GM19452 (cell line): ENCODE measurements at regions not wholly inside any gene's neighbourhood (a gene's known extent, or its start where the extent isn't known, plus 50 kb on each side); places are given as distances from the start of the nearest gene placed in this dataset.

Experiments used
- ATAC-seq: cut with Tn5 transposase; IDR thresholded peaks from one replicate; pipeline ENCODE4 v1.9.1; 2021; ENCODE audit not compliant: unreplicated experiment

DNA sequence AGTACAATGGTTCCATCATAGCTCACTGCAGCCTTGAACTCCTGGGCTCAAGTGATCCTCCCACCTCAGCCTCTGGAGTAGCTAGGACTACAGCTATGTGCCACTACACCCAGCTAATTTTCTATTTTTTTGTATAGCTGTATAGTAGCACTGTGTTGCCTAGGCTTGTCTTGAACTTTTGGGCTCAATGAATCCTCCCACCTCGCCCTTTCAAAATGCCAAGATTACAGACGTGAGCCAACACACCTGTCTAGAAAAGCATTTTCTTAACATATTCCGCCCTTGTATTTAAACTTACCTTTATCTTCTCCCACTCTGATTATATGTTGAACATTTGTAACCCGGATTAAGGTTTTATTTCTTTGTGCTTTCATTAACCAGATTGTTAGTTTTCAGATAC, 750.7 kb upstream of the GCFC2 start:
- ATAC-seq, result no peak

GRCh38 chr2:76455910-76456309, 745.2 kb upstream of the GCFC2 start:
- ATAC-seq, result no peak

GRCh38 chr2:76450024-76450475, 739.3 kb upstream of the GCFC2 start:
- ATAC-seq, result no peak

DNA sequence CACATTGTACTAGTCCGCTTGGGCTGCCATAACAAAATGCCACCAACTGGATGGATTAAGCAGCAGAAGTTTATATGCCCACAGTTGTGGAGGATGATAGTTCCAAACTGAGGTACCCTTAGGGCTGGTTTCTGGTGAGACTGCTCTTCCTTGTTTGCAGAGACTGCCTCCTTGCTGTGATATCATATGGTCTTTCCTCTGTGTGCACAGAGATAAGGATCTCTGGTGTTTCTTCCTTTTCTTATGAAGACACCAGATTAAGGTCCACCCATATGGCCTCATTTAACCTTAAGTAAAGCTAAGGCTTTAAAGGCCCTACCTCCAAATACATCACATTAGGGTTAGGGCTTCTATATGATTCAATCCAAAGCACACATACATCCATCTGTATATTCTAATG, 738.2 kb upstream of the GCFC2 start:
- no peak for ATAC-seq

DNA sequence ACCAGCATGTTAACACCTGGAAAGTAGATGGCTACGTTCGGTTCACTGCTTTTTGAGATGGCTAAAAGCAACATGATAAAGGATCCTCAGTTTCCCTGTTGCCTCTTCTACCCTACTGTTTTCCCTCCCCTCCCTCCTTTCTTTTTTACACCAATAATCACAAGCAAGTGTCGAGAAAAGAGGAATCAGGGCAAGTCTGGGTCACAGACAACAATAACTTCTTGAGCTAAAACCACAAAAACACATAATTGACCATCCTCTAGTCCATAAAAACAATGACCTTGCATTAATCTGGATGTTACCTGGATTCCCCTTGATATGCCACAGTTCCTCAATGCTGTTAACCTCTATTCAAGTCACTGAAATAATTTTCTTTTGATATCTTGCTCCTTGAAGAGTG, 736.6 kb upstream of the GCFC2 start:
- no peak for ATAC-seq

DNA sequence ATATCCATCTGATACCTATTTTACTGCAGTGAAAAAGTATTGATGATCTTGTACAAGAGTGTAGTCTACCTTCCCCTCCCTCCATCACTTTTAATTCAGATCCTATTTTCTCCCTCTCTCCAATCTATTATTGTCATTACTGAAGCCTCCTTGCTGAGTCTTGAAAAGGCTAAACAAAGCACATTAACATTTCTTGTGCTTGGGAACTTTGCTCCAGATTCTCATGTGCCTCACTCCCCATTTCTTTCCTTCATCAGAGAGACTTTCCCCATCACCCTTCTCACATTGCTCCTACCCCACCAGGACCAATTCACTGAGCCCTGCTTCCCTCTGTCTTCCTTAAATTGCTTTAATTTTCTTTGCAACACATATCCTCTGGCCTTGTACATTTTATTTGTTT, 736.2 kb upstream of the GCFC2 start:
- no peak for ATAC-seq

GRCh38 chr2:76445880-76446279, 735.2 kb upstream of the GCFC2 start:
- no peak for ATAC-seq

GRCh38 chr2:76444732-76445131, 734.0 kb upstream of the GCFC2 start:
- no peak for ATAC-seq

DNA sequence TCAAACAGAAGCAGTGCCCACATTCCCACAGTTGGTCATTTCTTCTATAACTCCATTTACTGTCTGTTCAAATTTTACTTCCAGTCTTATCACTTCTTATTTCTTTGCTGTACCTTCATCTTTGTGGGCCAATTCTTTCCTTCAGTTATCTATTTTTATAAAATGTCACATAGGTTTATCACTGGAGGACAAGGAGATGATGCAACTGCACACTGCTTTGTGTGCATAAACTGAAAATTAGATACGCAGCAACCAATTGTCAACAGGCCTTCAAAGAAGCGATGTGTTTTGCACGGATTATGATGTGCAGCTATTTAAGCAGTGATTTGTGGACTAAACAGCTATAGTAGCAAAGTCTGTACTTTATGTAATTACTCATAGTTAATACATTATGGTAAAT, 726.8 kb upstream of the GCFC2 start:
- ATAC-seq, result no peak

DNA sequence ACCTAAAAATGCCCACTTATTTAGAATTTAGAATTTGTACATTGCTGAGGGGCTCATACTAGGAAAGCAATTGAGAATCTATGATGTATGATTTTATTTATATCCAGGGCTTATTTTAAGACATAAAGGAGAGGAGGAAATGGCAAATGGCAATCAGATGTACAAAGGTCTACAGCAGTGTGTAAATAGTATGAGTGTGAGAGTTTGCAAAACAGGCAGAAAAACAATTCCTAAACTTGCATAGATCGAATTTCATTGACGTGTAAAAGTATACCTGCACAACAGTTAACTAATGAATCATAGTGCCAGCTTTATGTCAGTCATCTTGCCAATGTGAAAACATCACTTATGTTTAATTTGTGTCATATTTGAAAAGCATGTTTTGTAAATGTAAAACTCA, 718.7 kb upstream of the GCFC2 start:
- ATAC-seq, result no peak

- ATAC-seq, result no peak
Measured at GRCh38 chr2:76427452-76427851, 716.7 kb upstream of the GCFC2 start.

DNA sequence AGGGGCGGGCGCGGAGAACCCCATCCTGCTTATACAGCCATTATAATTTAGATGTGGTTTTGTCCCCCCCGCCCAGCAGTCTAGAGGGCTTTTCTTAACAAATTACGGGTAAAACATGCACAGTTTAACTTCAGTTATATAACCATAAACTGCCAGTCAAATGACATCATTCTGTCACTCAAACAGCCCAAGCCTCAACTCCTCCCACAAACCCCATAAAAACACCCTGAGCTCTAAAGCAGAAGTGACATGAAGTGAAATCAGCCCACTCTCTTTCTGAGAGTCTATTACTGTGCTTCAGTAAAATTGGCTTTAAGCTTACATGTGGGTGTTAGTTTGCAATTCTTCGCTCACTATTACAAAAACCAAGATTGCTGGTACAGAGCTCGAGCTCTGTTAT, 705.1 kb upstream of the GCFC2 start:
- no peak for ATAC-seq

DNA sequence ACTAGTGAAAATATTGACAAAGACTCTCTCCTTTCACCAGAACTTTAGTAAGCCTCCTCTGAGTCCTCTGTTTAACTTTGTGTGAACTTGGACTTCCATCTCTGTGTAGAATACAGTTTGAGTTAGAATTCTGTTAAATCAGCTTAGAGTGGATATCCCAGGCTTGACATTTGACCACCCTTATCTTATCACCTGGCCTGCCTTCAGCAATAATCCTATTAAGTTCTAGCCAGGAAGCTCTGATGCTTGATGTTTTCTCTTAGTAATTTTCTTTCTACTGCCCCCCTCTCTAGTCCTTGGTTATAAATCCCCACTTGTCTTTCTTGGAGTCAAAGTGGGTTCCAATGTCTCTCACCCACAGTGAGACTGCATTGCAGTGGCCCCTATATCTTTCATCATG, 702.7 kb upstream of the GCFC2 start:
- ATAC-seq, result no peak

GRCh38 chr2:76406134-76406855, 695.6 kb upstream of the GCFC2 start:
- no peak for ATAC-seq

DNA sequence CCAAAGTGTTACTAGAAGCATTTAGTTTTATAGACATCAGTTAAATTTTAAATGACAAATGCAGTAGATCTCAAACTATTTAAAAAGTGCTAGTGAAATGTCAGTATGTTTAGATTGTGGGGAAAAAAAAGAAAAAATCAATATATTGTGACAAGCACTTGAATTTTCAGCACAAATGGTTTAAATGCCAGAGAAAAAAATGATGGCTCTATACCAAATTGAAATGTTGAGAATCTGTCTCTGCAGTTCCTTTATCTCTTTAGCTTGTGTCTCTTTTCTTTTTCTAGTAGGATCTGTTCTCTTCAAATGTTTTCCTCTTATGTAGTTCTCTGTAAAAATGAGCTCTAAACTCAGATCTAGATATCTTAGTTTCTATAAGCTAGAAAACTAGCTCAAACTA, 682.6 kb upstream of the GCFC2 start:
- ATAC-seq, result no peak

- no peak for ATAC-seq
Measured at GRCh38 chr2:76391678-76392077, 681.0 kb upstream of the GCFC2 start.

DNA sequence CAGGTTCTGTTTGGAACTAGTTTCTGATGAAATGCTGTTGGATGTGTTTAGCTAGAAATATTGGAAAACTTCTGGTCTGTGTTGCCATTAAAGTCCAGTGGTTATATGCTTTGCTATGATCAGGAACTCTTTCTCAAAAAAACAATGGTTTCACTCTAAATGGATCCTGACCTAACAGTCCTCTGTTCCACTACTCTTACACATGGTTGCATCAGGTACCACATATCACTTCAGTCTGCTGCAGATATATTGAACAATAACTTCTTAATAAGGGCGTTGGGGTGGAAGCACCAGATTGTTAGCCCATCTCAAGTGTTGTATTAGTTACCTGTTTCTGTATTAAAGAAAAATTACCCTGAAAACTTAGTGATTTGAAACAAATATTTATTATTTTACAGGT, 676.6 kb upstream of the GCFC2 start:
- ATAC-seq, result no peak

GRCh38 chr2:76385943-76386342, 675.2 kb upstream of the GCFC2 start:
- ATAC-seq, result no peak

GRCh38 chr2:76381624-76382023, 670.9 kb upstream of the GCFC2 start:
- ATAC-seq, result no peak

DNA sequence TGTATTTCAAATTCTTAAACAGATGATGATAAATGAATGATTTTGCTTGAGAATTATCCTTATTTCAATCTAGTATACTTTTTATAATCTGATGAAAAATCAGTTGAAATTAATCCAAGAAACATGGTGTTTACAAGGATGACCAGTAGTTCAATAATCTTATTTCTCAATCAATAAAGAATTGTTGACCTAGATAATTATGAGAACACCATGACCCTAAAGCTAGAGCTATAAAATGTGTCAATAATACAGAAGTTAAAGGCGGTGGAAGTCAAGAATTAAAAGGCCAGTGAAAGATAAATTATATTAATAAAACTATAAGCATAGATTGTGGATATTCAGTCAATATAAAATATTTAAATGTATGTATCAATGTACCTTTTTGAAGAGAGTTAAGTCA, 667.4 kb upstream of the GCFC2 start:
- no peak for ATAC-seq

- ATAC-seq, result no peak
Measured at GRCh38 chr2:76341439-76341838, 630.7 kb upstream of the GCFC2 start.

- ATAC-seq, result no peak
Measured at GRCh38 chr2:76332871-76333270, 622.2 kb upstream of the GCFC2 start.

DNA sequence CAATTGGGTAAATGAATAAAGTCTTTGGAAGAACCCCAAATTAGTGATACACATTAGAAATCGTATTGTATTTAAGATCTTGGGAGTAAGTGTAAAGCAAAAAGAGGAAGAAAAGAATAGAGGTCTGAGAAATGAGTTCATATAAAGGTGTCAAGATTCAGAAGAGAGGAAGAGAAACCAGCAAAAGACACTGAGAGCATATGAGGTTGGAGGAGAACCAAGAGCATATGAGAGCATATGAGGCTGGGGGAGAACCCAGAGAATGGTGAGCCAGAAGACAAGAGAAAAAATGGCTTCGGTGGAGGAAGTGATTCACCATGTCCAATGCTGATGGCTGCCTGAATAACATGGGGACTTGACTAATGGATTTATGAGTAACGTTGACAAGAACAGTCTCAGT, 620.1 kb upstream of the GCFC2 start:
- no peak for ATAC-seq
